ENCODE measurements at regions not wholly inside any gene's neighbourhood (a gene's known extent, or its start where the extent isn't known, plus 50 kb on each side); places are given as distances from the start of the nearest gene placed in this dataset.

DNA sequence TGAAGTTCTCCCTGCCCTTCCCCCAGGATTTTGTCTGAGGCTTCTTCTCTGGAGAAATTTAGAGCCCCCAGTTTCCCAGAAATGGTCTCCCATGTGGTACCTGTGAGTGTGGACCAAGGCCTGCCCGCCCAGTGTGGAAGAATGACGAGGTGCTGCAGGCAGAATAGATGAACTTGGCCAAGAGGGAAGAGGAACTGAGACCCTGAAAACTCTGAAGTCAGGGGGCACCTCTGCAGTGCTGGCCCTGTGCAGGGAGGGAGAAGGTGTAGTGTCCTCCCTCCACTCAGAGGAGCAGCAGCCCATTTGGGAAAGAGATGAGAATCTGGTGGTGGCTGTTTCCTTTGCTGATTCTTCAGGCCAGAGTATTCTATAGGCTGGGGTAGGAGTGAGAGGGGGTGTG lies 115.2 kb upstream of the PCGF5 start:
- H3F3A ChIP-seq (replicated peaks; ENCODE audit: insufficient read depth), result no peaks in the 10 kb centered on the region
- POLR2A ChIA-PET, result no interaction called here
- no peak overlapping the region for H3K27ac ChIP-seq (ENCODE audit: low read depth in 2 of 2, low read length in 1 of 2)
- no peak overlapping the region for H3K9ac ChIP-seq
- H3K9me3 ChIP-seq, result no peaks in the 10 kb centered on the region
- no peak overlapping the region for H2AFZ ChIP-seq (ENCODE audit: low read depth)
- DNase-seq, result no peak
- no peaks in the 10 kb centered on the region for H3K36me3 ChIP-seq (replicated peaks in 1 of 2; ENCODE audit: control insufficient read depth in 1 of 2, insufficient read depth in 2 of 2, low read length in 1 of 2)
- peaks cover 0 to 6% of the 10 kb centered on the region in 2 experiments; a peak in 2 of 4 replicates for H3K4me1 ChIP-seq (ENCODE audit: control insufficient read depth in 1 of 2, insufficient read depth in 2 of 2, low read depth in 1 of 2, low read length in 1 of 2)
- no peaks in the 10 kb centered on the region for H4K20me1 ChIP-seq (ENCODE audit: insufficient read depth)
- H3K27me3 ChIP-seq (ENCODE audit: insufficient read depth), result no peaks in the 10 kb centered on the region; the same call in 1 of the 2 replicates
- TF ChIP-seq FOXM1 (IDR thresholded peaks at IDR 0.05; ENCODE audit: low read depth) (no peak), GATA2 (CRISPR knock-in tag; IDR thresholded peaks at IDR 0.05) (no peak), YY1 (IDR thresholded peaks at IDR 0.05; ENCODE audit: low read depth) (no peak), FOXJ3 (CRISPR knock-in tag; IDR thresholded peaks at IDR 0.05) (no peak), RFX5 (IDR thresholded peaks at IDR 0.05; ENCODE audit: low read length) (no peak), GABPA (IDR thresholded peaks at IDR 0.05; ENCODE audit: low read depth) (no peak)
- TF ChIP-seq, protein P1, sequence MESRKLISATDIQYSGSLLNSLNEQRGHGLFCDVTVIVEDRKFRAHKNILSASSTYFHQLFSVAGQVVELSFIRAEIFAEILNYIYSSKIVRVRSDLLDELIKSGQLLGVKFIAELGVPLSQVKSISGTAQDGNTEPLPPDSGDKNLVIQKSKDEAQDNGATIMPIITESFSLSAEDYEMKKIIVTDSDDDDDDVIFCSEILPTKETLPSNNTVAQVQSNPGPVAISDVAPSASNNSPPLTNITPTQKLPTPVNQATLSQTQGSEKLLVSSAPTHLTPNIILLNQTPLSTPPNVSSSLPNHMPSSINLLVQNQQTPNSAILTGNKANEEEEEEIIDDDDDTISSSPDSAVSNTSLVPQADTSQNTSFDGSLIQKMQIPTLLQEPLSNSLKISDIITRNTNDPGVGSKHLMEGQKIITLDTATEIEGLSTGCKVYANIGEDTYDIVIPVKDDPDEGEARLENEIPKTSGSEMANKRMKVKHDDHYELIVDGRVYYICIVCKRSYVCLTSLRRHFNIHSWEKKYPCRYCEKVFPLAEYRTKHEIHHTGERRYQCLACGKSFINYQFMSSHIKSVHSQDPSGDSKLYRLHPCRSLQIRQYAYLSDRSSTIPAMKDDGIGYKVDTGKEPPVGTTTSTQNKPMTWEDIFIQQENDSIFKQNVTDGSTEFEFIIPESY (IDR thresholded peaks at IDR 0.05; ENCODE audit: borderline replicate concordance, low read depth), result no peak
- TF ChIP-seq, protein P2, sequence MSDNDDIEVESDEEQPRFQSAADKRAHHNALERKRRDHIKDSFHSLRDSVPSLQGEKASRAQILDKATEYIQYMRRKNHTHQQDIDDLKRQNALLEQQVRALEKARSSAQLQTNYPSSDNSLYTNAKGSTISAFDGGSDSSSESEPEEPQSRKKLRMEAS (IDR thresholded peaks at IDR 0.05; ENCODE audit: low read depth), result no peak
- TF ChIP-seq, protein P3, sequence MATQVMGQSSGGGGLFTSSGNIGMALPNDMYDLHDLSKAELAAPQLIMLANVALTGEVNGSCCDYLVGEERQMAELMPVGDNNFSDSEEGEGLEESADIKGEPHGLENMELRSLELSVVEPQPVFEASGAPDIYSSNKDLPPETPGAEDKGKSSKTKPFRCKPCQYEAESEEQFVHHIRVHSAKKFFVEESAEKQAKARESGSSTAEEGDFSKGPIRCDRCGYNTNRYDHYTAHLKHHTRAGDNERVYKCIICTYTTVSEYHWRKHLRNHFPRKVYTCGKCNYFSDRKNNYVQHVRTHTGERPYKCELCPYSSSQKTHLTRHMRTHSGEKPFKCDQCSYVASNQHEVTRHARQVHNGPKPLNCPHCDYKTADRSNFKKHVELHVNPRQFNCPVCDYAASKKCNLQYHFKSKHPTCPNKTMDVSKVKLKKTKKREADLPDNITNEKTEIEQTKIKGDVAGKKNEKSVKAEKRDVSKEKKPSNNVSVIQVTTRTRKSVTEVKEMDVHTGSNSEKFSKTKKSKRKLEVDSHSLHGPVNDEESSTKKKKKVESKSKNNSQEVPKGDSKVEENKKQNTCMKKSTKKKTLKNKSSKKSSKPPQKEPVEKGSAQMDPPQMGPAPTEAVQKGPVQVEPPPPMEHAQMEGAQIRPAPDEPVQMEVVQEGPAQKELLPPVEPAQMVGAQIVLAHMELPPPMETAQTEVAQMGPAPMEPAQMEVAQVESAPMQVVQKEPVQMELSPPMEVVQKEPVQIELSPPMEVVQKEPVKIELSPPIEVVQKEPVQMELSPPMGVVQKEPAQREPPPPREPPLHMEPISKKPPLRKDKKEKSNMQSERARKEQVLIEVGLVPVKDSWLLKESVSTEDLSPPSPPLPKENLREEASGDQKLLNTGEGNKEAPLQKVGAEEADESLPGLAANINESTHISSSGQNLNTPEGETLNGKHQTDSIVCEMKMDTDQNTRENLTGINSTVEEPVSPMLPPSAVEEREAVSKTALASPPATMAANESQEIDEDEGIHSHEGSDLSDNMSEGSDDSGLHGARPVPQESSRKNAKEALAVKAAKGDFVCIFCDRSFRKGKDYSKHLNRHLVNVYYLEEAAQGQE (IDR thresholded peaks at IDR 0.05; ENCODE audit: low read depth, low read length), result no peak
- H3K4me2 ChIP-seq, result no peak overlapping the region
- no peak overlapping the region for H3K4me3 ChIP-seq (ENCODE audit: low read depth in 2 of 2, low read length in 1 of 2)
- WGBS (ENCODE audit: low lambda C conversion rate), result 57% methylated on average over 2 of the region's 2 CpGs
- no peaks in the 10 kb centered on the region for H3K79me2 ChIP-seq (ENCODE audit: insufficient read depth)
- no peaks in the 10 kb centered on the region for H3K9me2 ChIP-seq
- CTCF ChIA-PET, result no interaction called here

DNA sequence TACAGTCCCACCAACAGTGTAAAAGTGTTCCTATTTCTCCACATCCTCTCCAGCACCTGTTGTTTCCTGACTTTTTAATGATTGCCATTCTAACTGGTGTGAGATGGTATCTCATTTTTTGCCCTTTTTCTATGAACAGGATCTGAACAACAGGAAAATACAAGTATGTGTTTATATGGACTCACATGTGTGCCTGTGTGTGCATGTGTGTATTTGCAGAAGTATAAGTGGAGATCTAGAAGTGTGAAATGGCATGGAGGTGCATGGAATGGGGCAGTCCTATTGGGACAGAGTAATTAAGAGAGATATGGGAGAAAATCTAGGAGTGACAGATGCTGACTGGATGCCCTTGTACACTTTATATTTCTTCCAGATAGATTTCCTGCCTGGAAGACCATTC lies 111.6 kb upstream of the PCGF5 start:
- TF ChIP-seq, protein P4, sequence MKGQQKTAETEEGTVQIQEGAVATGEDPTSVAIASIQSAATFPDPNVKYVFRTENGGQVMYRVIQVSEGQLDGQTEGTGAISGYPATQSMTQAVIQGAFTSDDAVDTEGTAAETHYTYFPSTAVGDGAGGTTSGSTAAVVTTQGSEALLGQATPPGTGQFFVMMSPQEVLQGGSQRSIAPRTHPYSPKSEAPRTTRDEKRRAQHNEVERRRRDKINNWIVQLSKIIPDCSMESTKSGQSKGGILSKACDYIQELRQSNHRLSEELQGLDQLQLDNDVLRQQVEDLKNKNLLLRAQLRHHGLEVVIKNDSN (IDR thresholded peaks at IDR 0.05; ENCODE audit: borderline replicate concordance, low read depth), result no peak
- TF ChIP-seq CHD2 (IDR thresholded peaks at IDR 0.05; ENCODE audit: low read length, partially characterized antibody) (no peak), JUND (IDR thresholded peaks at IDR 0.05) (no peak), EP300 (IDR thresholded peaks at IDR 0.05; ENCODE audit: borderline replicate concordance in 1 of 2, low read depth in 1 of 2, low read length in 1 of 2) (no peak)
- Histone ChIP-seq H3K27me3 (ENCODE audit: insufficient read depth) (no peaks in the 10 kb centered on the region), H4K20me1 (ENCODE audit: insufficient read depth) (no peaks in the 10 kb centered on the region), H2AFZ (ENCODE audit: low read depth) (no peak overlapping the region), H3K9ac (no peak overlapping the region), H3K9me3 (no peaks in the 10 kb centered on the region), H3K4me1 (ENCODE audit: control insufficient read depth in 1 of 2, insufficient read depth in 2 of 2, low read depth in 1 of 2, low read length in 1 of 2) (peaks cover 0 to under 1% of the 10 kb centered on the region in 2 experiments; a peak in 2 of 4 replicates), H3F3A (replicated peaks; ENCODE audit: insufficient read depth) (no peaks in the 10 kb centered on the region), H3K27ac (ENCODE audit: low read depth in 2 of 2, low read length in 1 of 2) (peak overlapping the region in 1 of 2 experiments; percentile 70; a peak in 1 of 4 replicates), H3K9me2 (no peaks in the 10 kb centered on the region), H3K4me2 (no peak overlapping the region), H3K36me3 (replicated peaks in 1 of 2; ENCODE audit: control insufficient read depth in 1 of 2, insufficient read depth in 2 of 2, low read length in 1 of 2) (no peaks in the 10 kb centered on the region), H3K79me2 (ENCODE audit: insufficient read depth) (no peaks in the 10 kb centered on the region), H3K4me3 (ENCODE audit: low read depth in 2 of 2, low read length in 1 of 2) (no peak overlapping the region)
- ChIA-PET CTCF (no interaction called here), POLR2A (no interaction called here)
- no peak for DNase-seq

Measured in SK-N-SH (cell line).